Right lung (tissue), 2 donors: ENCODE measurements at regions not wholly inside any gene's neighbourhood (a gene's known extent, or its start where the extent isn't known, plus 50 kb on each side); places are given as distances from the start of the nearest gene placed in this dataset.
A peak's percentile ranks its signal among the peaks of the same experiment; 100 is the strongest.
"Not testable (repeated sequence)": the region's sequence is repeated elsewhere in the genome, so short reads cannot be mapped to it uniquely, and the experiment has no call there.

ENCODE experiments used
- DNase-seq, 2 donors: peaks; one replicate each; pipeline ENCODE4 v3.0.0-alpha.2; 2013

GRCh38 chr21:27320868-27321267 lies 354.0 kb upstream of the ADAMTS5 start:
- DNase-seq = no peak

- not testable (repeated sequence) for DNase-seq
Measured at GRCh38 chr21:27317601-27318000, 350.7 kb upstream of the ADAMTS5 start.

- no peak for DNase-seq
Measured at GRCh38 chr21:27315373-27315772, 348.5 kb upstream of the ADAMTS5 start.

GRCh38 chr21:27314131-27314530 lies 347.2 kb upstream of the ADAMTS5 start:
- DNase-seq = no peak

GRCh38 chr21:27306791-27307775 lies 340.2 kb upstream of the ADAMTS5 start:
- DNase-seq = peak; percentile 81 to 88

GRCh38 chr21:27306206-27306605 lies 339.3 kb upstream of the ADAMTS5 start:
- DNase-seq = peak in 1 of 2 donors; percentile 20

GRCh38 chr21:27301220-27301619 lies 334.3 kb upstream of the ADAMTS5 start:
- DNase-seq = peak in 1 of 2 donors; percentile 3

- no peak for DNase-seq
Measured at GRCh38 chr21:27300770-27301169, 333.9 kb upstream of the ADAMTS5 start.

GRCh38 chr21:27298465-27298864 lies 331.6 kb upstream of the ADAMTS5 start:
- DNase-seq = no peak

GRCh38 chr21:27293239-27293638 lies 326.4 kb upstream of the ADAMTS5 start:
- DNase-seq = no peak

- no peak for DNase-seq
Measured at GRCh38 chr21:27292783-27293182, 325.9 kb upstream of the ADAMTS5 start.

GRCh38 chr21:27292229-27292628 lies 325.3 kb upstream of the ADAMTS5 start:
- DNase-seq = no peak

GRCh38 chr21:27291006-27291405 lies 324.1 kb upstream of the ADAMTS5 start:
- no peak for DNase-seq

GRCh38 chr21:27290028-27290427 lies 323.1 kb upstream of the ADAMTS5 start:
- DNase-seq = no peak

- no peak for DNase-seq
Measured at GRCh38 chr21:27286760-27287159, 319.9 kb upstream of the ADAMTS5 start.

GRCh38 chr21:27277110-27277509 lies 310.2 kb upstream of the ADAMTS5 start:
- DNase-seq = no peak

- no peak for DNase-seq
Measured at GRCh38 chr21:27275294-27275927, 308.5 kb upstream of the ADAMTS5 start.

GRCh38 chr21:27269644-27270043 lies 302.8 kb upstream of the ADAMTS5 start:
- no peak for DNase-seq

- no peak for DNase-seq
Measured at GRCh38 chr21:27268290-27268689, 301.4 kb upstream of the ADAMTS5 start.

GRCh38 chr21:27265949-27266348 lies 299.1 kb upstream of the ADAMTS5 start:
- no peak for DNase-seq

GRCh38 chr21:27265492-27265891 lies 298.6 kb upstream of the ADAMTS5 start:
- no peak for DNase-seq

- no peak for DNase-seq
Measured at GRCh38 chr21:27261676-27262075, 294.8 kb upstream of the ADAMTS5 start.

- DNase-seq = no peak
Measured at GRCh38 chr21:27260728-27261127, 293.8 kb upstream of the ADAMTS5 start.
